Mesothelial cell of epicardium (in vitro differentiated cells): ENCODE measurements at regions not wholly inside any gene's neighbourhood (a gene's known extent, or its start where the extent isn't known, plus 50 kb on each side); places are given as distances from the start of the nearest gene placed in this dataset.

Source experiments
- DNase-seq, 2 experiments: peaks; one replicate each; pipeline ENCODE4 v3.0.0; 2021; ENCODE audit warnings: low spot score in 2 of 2; ENCODE audit not compliant: unreplicated experiment in 2 of 2
- H3K27ac Mint-ChIP-seq: 2 replicates; pipeline ENCODE4 v1.8.0; 2021; ENCODE audit warnings: mixed read lengths
- H3K27me3 Mint-ChIP-seq: 2 replicates; pipeline ENCODE4 v1.8.0; 2021; ENCODE audit warnings: low read depth, mixed read lengths
- H3K36me3 Mint-ChIP-seq: 2 replicates; pipeline ENCODE4 v1.8.0; 2021; ENCODE audit warnings: mixed read lengths
- H3K4me1 Mint-ChIP-seq: 2 replicates; pipeline ENCODE4 v1.8.0; 2021; ENCODE audit warnings: mixed read lengths
- H3K4me3 Mint-ChIP-seq: 2 replicates; pipeline ENCODE4 v1.8.0; 2021; ENCODE audit warnings: mild to moderate bottlenecking, moderate library complexity, mixed read lengths
- H3K9me3 Mint-ChIP-seq: 2 replicates; pipeline ENCODE4 v1.8.0; 2021; ENCODE audit warnings: mixed read lengths
- CTCF ChIP-seq: fragments of 200-600 bp; sonication (generic); IDR thresholded peaks from one replicate; pipeline ENCODE4 v1.5.0; 2021; ENCODE audit warnings: antibody characterized with exemption; ENCODE audit not compliant: unreplicated experiment

- no peak for TF ChIP-seq CTCF
- DNase-seq, result no peak
- Mint-ChIP-seq H3K27me3 (peaks cover 12% of the 10 kb centered on the region), H3K9me3 (no peaks in the 10 kb centered on the region), H3K27ac (no peak overlapping the region), H3K4me1 (peaks cover 6% of the 10 kb centered on the region), H3K4me3 (no peak overlapping the region), H3K36me3 (no peaks in the 10 kb centered on the region)
Observed at GRCh38 chr18:78309307-78309706, 670.3 kb upstream of the SALL3 start.

- no peak for DNase-seq
- Mint-ChIP-seq H3K9me3 (no peaks in the 10 kb centered on the region), H3K27ac (no peak overlapping the region), H3K36me3 (no peaks in the 10 kb centered on the region), H3K27me3 (peaks cover 15% of the 10 kb centered on the region), H3K4me3 (no peak overlapping the region), H3K4me1 (peaks cover 6% of the 10 kb centered on the region)
- TF ChIP-seq CTCF, result no peak
Observed at GRCh38 chr18:78309924-78310323, 669.7 kb upstream of the SALL3 start.

- Mint-ChIP-seq H3K4me1 (no peaks in the 10 kb centered on the region), H3K36me3 (no peaks in the 10 kb centered on the region), H3K9me3 (no peaks in the 10 kb centered on the region), H3K27me3 (peaks cover 45% of the 10 kb centered on the region), H3K27ac (no peak overlapping the region), H3K4me3 (no peak overlapping the region)
- TF ChIP-seq CTCF, result no peak
- DNase-seq, result no peak
Observed at GRCh38 chr18:78319264-78319663, 660.4 kb upstream of the SALL3 start.

- H3K27me3 Mint-ChIP-seq, result peaks cover 44% of the 10 kb centered on the region
- H3K27ac Mint-ChIP-seq, result no peak overlapping the region
- H3K36me3 Mint-ChIP-seq, result no peaks in the 10 kb centered on the region
- DNase-seq, result no peak
- no peaks in the 10 kb centered on the region for H3K9me3 Mint-ChIP-seq
- no peak overlapping the region for H3K4me3 Mint-ChIP-seq
- H3K4me1 Mint-ChIP-seq, result no peaks in the 10 kb centered on the region
- TF ChIP-seq CTCF, result no peak
Observed at GRCh38 chr18:78319961-78320360, 659.7 kb upstream of the SALL3 start.

- no peaks in the 10 kb centered on the region for H3K36me3 Mint-ChIP-seq
- DNase-seq, result no peak
- no peak for TF ChIP-seq CTCF
- H3K4me1 Mint-ChIP-seq, result no peaks in the 10 kb centered on the region
- H3K9me3 Mint-ChIP-seq, result no peaks in the 10 kb centered on the region
- no peak overlapping the region for H3K4me3 Mint-ChIP-seq
- H3K27me3 Mint-ChIP-seq, result peaks cover 38% of the 10 kb centered on the region
- no peak overlapping the region for H3K27ac Mint-ChIP-seq
Observed at GRCh38 chr18:78321402-78321801, 658.2 kb upstream of the SALL3 start.
